IPS-NIHi11 (cell line): ENCODE measurements at regions not wholly inside any gene's neighbourhood (a gene's known extent, or its start where the extent isn't known, plus 50 kb on each side); places are given as distances from the start of the nearest gene placed in this dataset.

ENCODE experiments used
- DNase-seq: peaks from one replicate; pipeline ENCODE4 v3.0.0; 2012; ENCODE audit warnings: mixed read lengths, low spot score

GRCh38 chr20:58162986-58163385 is 65.5 kb downstream of the ANKRD60 start:
- no peak for DNase-seq

GRCh38 chr20:58161192-58161591 is 67.3 kb downstream of the ANKRD60 start:
- no peak for DNase-seq

GRCh38 chr20:58160451-58161061 is 67.9 kb downstream of the ANKRD60 start:
- no peak for DNase-seq

GRCh38 chr20:58155148-58155925 is 73.1 kb downstream of the ANKRD60 start:
- peak; percentile 35 for DNase-seq

DNA sequence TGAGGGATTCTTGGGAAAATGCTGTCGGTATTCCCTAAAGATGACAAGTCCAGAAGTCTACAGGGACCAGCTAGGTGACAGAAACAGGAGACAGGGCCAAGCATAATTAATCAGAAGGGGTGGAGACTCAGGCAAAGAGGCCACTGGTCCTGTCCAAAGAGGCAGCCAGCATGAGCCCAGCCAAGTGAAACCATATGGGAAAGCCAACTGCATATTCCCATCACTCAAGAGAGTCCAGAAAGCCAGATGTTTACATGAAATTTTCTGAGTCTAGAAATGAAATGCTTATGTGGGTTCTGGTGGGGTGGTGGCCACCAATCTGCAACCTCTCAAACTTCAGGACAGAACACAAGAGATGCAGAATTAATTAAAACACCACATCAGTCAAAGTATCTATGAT is 74.3 kb downstream of the ANKRD60 start:
- no peak for DNase-seq

GRCh38 chr20:58153121-58153520 is 75.3 kb downstream of the ANKRD60 start:
- DNase-seq: no peak

DNA sequence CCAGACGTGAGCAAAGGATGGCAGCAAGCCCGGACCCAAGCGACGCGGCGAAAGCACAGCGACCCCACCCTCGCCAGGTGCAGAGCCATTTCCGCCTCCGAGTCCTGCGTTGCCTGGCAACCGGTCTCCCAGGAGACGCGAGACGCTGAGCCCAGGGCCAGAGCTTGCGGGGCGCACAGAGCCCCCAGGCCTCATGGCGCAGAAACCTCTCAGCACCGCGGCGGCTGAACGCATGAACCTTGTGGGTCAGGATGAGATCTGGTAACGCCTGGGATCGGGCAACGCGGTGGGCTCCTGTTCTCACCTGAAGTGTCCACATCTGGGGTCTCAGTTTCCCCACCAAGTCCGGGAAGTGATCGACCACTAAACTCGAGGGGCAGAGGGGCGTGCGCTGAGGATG is 77.7 kb downstream of the ANKRD60 start:
- DNase-seq: peak; percentile 94

DNA sequence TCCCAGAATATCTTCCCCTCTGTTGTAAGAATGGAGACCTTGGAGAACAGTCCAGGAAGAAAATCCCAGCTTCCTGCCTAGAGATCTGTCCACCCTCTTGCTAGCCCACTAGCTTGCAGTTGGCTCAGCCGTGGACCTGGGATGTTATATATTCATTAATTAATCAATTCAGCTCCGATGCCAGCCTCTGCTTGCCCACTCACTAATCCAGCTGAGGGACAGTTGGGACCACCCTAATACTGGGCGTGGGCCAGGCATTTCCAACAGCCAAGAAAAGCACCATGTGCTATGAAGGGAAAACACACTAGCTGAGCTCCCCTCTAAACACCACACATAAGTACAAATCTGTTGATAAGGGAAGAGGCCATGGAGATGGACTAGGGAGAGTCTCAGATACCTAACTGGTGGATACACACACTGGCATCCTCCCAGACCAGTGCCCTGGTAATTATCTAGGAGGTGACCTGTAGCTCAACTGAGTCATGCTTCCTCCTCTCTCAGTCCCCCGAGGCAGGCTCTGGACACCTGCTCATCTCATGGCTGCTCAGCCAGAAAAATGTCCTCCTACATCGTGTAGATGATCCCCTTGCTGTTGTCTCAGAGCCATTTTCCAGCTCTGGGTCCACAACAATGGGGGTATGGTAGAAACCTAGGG is 78.9 kb downstream of the ANKRD60 start:
- no peak for DNase-seq

DNA sequence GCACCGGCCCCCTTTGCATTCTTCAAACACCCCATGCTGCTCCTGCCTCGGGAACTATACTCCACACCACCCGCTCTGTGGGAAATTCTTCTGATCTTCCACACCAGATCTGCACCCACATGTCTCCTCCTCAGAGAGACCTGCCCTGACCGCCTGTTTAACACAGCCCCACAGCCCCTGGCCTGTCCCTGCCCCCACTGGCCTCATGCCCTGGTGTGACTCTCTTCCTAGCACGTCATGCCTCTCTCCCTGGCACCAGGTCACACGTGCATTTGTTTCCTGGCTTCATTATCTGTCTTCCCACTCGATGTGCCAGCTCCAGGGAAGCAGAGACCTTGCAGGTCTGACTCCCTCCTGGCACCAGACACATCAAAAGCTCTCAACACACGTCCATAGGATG is 79.6 kb downstream of the ANKRD60 start:
- no peak for DNase-seq

DNA sequence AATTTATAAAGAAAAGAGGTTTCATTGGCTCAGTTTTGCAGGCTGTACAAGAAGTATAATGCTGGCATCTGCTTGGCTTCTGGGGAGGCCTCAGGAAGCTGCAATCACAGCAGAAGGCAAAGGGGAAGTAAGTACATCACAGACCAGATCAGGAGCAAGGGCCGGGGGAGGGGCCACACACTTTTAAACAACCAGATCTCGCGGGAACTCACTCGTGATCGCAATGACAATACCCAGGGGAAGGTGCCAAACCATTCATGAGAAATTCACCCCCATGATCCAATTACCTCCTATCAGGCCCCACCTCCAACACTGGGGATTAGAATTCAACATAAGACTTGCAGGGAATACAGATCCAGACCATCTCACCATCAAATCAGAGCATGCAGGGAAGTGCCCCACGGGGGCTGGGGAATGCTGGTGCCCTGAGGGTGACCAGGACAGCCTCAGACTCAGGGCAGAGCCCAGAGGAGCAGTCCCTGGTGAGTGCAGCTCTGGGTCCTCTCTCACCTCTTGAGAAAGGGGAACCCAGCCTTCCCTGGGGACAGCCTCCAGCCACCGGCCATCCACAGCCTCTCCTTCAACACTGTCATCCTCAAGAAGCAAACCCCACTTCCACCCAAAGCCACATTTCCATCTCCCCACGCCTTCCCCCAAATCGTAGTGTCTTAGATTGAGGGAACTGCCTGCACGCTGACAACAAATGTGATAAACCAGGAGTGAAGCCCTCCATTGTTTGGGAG is 80.7 kb downstream of the ANKRD60 start:
- no peak for DNase-seq

GRCh38 chr20:58146746-58147140 is 81.7 kb downstream of the ANKRD60 start:
- no peak for DNase-seq

- no peak for DNase-seq
Observed at GRCh38 chr20:58146081-58146745, 82.2 kb downstream of the ANKRD60 start.

DNA sequence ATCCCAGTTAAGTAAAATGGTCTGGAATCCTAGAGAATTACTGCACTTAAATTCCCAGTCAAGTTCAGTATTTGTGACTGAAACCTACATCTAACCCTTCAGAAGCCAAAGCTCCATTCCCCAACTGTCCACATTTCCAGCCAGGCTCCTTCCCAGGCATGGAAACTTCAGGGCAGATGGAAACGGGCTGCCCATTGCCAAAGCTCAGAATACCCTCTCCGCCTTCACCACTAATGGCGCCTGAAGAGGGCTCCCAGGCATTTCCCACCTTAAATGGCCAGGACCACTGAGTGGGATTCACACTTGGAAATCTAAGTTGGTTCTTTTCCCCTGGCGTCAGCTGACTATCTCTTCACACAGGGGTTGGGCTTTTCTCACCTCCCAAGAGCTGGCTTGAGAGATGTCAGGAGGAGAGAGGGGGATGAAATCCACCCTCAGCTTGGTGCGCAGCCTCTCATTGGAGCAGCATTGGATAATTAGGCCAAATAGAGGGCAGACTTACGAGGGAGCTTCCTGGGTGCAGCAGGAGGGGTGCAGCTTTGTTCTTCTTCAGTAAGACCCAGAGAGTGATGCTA is 82.9 kb downstream of the ANKRD60 start:
- no peak for DNase-seq

GRCh38 chr20:58144096-58144495 is 84.4 kb downstream of the ANKRD60 start:
- no peak for DNase-seq

- DNase-seq: no peak
Observed at GRCh38 chr20:58143531-58143930, 84.9 kb downstream of the ANKRD60 start.

DNA sequence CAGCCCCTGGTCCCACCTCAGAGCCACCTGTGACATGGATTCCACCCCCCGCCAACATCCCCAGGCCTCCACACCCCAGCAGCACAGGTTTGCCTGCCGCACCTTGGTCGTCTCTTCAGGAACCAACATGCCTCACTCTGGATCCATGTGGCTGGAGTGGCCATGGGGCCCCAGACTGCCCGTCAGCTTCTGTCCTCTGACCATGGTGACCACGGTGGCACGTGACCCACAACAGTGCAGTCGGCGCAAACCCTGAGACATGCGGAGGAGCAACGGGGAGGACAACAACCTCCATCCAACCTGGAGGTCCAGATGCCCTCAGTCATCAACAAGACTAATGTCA is 85.6 kb downstream of the ANKRD60 start:
- no peak for DNase-seq

DNA sequence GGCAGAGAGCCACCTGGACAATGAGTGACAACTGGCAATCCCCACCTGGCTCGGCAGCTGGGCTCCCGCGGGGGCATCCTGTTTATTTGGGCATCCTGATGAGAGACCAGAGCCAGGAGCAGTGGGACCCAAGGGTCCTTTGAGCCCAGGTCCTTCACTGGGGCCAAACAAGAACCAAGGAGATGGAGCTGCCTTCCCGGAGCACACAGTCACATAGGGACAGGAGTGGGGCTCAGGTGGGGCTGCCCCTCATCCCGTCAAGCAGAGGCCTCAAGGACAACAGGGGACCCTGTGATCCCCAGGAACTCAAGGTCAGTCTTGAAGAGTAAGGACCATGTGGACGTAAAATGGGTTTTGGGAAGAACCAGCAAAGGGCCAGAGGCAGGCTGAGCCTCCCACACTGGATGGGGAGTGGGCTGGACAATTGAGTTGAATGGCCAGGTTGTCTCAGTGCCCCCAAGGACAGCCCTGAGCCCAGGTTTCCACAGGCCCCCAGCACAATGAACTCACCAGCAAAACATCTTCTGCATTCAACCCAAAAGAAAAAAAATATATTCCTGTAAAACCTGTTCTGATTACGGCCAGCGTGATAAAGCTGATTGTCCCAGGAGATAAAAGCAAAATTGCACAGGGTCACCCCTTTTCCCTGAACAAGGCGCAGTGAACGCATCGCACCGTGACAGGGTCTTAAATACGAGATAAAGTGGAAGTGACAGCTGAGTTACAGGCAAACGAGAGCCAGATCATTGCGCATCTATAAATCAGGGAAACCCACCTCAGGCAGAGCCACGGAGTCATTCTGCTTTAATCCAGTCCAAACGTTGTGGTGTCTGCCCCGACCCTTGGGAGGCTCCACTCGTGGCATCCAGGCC is 86.2 kb downstream of the ANKRD60 start:
- no peak for DNase-seq

DNA sequence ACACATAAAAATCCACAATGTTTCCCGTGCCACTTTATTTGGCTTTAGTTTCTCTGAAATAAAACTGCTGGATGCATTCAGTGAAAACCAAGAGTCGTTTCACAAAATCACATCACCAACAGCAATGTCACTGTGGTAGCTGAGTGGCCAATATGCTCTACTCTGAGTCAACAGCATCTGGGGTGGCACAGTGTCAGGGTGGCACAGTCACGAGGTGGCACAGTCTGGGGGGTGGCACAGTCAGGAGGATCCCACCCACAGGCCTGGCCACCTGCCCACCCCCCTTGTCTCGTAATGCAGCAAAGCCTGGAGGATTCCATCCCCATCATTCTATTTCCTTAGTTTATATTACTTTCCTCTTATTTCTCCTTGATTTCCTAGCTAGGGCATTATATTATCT is 87.0 kb downstream of the ANKRD60 start:
- DNase-seq: no peak

DNA sequence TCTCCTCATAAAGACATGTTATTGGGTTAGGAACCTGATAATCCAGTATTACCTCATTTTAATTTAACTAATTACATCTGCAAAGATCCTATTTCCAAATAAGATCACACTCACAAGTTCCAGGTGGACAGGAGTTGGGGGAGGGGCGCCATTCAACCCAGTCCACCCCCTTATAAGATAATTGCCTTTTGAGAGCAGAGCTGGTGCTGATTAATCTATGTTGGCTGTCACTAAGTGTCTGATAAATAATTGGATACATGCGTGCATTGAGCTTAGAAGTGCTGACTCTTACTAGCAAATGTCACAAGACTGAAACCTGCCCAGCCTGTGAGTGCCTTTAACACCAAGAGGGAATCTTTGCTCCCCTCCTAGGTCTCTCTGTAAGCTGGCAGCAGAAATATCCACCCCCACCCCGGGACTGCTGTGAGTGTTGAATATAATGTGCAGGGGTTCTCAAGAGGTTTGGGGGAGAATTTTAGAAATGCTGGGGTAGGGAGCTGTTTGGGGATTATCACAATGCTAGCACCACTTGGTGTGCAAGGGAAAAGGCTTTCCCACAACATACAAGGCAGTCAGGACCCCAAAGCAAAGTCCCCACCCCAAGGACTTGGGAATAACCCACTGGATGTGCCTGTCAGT is 87.5 kb downstream of the ANKRD60 start:
- no peak for DNase-seq
